Endothelial cell of umbilical vein (primary cell): ENCODE measurements at regions not wholly inside any gene's neighbourhood (a gene's known extent, or its start where the extent isn't known, plus 50 kb on each side); places are given as distances from the start of the nearest gene placed in this dataset. TPM values are rescaled to one million over a fixed set of nuclear protein-coding genes. Genes with fewer than 3 reads are reported as not detected.

ENCODE experiments used
- BruUV-seq: library from RNA; stranded (reverse); fragments of 400-500 nt; replicated peaks from 2 replicates; lab custom pipeline; 2021; lab: Mats Ljungman, UMichigan
- CTCF ChIA-PET: fragments of 300-600, 350-600 bp; sonication (Branson Sonifier 250); formaldehyde crosslinking; loops from one replicate; lab custom pipeline; 2021; ENCODE audit warnings: antibody characterized with exemption, inconsistent platforms; lab: Charles Lee
- POLR2A ChIA-PET: fragments of 300-600, 350-600 bp; sonication (Branson Sonifier 250); formaldehyde crosslinking; loops from one replicate; lab custom pipeline; 2021; ENCODE audit warnings: antibody characterized with exemption, inconsistent platforms; lab: Charles Lee
- DNase-seq: peaks from one replicate; pipeline ENCODE4 v3.0.0-alpha.2; 2011; ENCODE audit warnings: low read depth, low spot score
- FAIRE-seq: peaks from 2 replicates; lab custom pipeline; 2011; peaks lifted over from hg19 to GRCh38; lab: Jason Lieb, UNC
- H2AFZ ChIP-seq: 2 replicates; pipeline ENCODE4 v1.6.0; 2012; ENCODE audit warnings: low read depth, low read length, control low read depth, inconsistent platforms
- H3K27ac ChIP-seq: 2 replicates; pipeline ENCODE4 v1.5.1; 2011; ENCODE audit warnings: low read depth, mild to moderate bottlenecking, control low read depth, low read length, moderate library complexity; ENCODE audit not compliant: insufficient read depth
- H3K27me3 ChIP-seq, 2 experiments: 2 replicates each; pipeline versions ENCODE4 v1.6.0 to v1.6.1; 2011; ENCODE audit warnings: low read length in 2 of 2, mixed read lengths in 1 of 2; ENCODE audit not compliant: control insufficient read depth in 2 of 2, insufficient read depth in 2 of 2
- H3K36me3 ChIP-seq, 2 experiments: 2 replicates in 1 of 2; 3 replicates in 1 of 2; pipeline ENCODE4 v1.5.1; 2011; ENCODE audit warnings: low read length in 2 of 2, mild to moderate bottlenecking in 1 of 2, moderate library complexity in 1 of 2; ENCODE audit not compliant: control insufficient read depth in 2 of 2, insufficient read depth in 2 of 2; ENCODE audit errors: extremely low read depth in 1 of 2
- H3K4me1 ChIP-seq: 3 replicates; pipeline ENCODE4 v1.5.1; 2011; ENCODE audit warnings: mild to moderate bottlenecking, low read length; ENCODE audit not compliant: control insufficient read depth, insufficient read depth; ENCODE audit errors: extremely low read depth
- H3K4me2 ChIP-seq: 2 replicates; pipeline ENCODE4 v1.6.1; 2011; ENCODE audit warnings: low read length, control low read depth, mixed read lengths; ENCODE audit not compliant: insufficient read depth
- H3K4me3 ChIP-seq, 3 experiments: fragments of 200-600 bp in 1 of 3; sonication (generic), shearing (Covaris generic) in 1 of 3; replicated peaks in 1 of 3; 2 replicates each; pipeline ENCODE4 v1.5.1; 2011 to 2016; ENCODE audit warnings: control low read depth in 3 of 3, low read length in 3 of 3, mild to moderate bottlenecking in 2 of 3, inconsistent platforms in 1 of 3, low read depth in 1 of 3, moderate library complexity in 1 of 3; ENCODE audit not compliant: insufficient read depth in 1 of 3
- H3K79me2 ChIP-seq: 2 replicates; pipeline ENCODE4 v1.6.0; 2012; ENCODE audit warnings: low read length, inconsistent platforms; ENCODE audit not compliant: control insufficient read depth, insufficient read depth
- H3K9ac ChIP-seq: replicated peaks from 2 replicates; pipeline ENCODE3; 2011; ENCODE audit warnings: low read length, control low read depth; ENCODE audit not compliant: insufficient read depth; ENCODE audit errors: extremely low read depth
- H3K9me1 ChIP-seq: replicated peaks from 3 replicates; pipeline ENCODE4 v1.6.0; 2011; ENCODE audit warnings: mild to moderate bottlenecking, low read length; ENCODE audit not compliant: control insufficient read depth, insufficient read depth; ENCODE audit errors: extremely low read depth
- H3K9me3 ChIP-seq: replicated peaks from 2 replicates; pipeline ENCODE4 v1.5.1; 2012; ENCODE audit warnings: low read length, inconsistent platforms; ENCODE audit not compliant: control insufficient read depth, insufficient read depth
- H4K20me1 ChIP-seq: replicated peaks from 2 replicates; pipeline ENCODE3; 2011; ENCODE audit warnings: mild to moderate bottlenecking, low read length; ENCODE audit not compliant: control insufficient read depth, insufficient read depth; ENCODE audit errors: extremely low read depth
- CTCF ChIP-seq, 2 donors: IDR thresholded peaks; 1 replicate in 1 of 2; 2 replicates in 1 of 2; pipeline ENCODE4 v1.5.1; 2011; ENCODE audit warnings: low read length in 2 of 2, mild to moderate bottlenecking in 2 of 2, moderate library complexity in 2 of 2, control low read depth in 1 of 2, inconsistent platforms in 1 of 2, low read depth in 1 of 2; ENCODE audit not compliant: insufficient read depth in 1 of 2; ENCODE audit errors: extremely low read depth in 1 of 2
- EZH2 ChIP-seq: IDR thresholded peaks from 2 replicates; pipeline ENCODE4 v1.6.1; 2012; ENCODE audit warnings: borderline replicate concordance, low read depth, mild to moderate bottlenecking, moderate library complexity, low read length, inconsistent platforms; ENCODE audit not compliant: severe bottlenecking
- FOS ChIP-seq: IDR thresholded peaks from 2 replicates; pipeline ENCODE4 v1.6.1; 2011; ENCODE audit warnings: mild to moderate bottlenecking, low read length, moderate library complexity, borderline replicate concordance; ENCODE audit not compliant: insufficient read depth
- GATA2 ChIP-seq: IDR thresholded peaks from 2 replicates; pipeline ENCODE4 v1.7.0; 2011; ENCODE audit warnings: low read depth, mild to moderate bottlenecking, moderate library complexity, mixed read lengths, low read length; ENCODE audit not compliant: insufficient read length, insufficient read depth
- JUN ChIP-seq: IDR thresholded peaks from 2 replicates; pipeline ENCODE4 v1.6.1; 2011; ENCODE audit warnings: borderline replicate concordance, low read depth; ENCODE audit not compliant: insufficient read length, insufficient read depth
- MAX ChIP-seq: IDR thresholded peaks from 2 replicates; pipeline ENCODE4 v1.6.1; 2011; ENCODE audit not compliant: insufficient read depth, insufficient read length
- MYC ChIP-seq: IDR thresholded peaks from one replicate; pipeline ENCODE4 v1.6.1; 2011; ENCODE audit warnings: mild to moderate bottlenecking, low read depth, low read length
- POLR2A ChIP-seq: IDR thresholded peaks from 2 replicates; pipeline ENCODE4 v1.6.1; 2012; ENCODE audit warnings: low read depth, mild to moderate bottlenecking, control low read depth, low read length
- POLR2AphosphoS5 ChIP-seq: IDR thresholded peaks from 2 replicates; pipeline ENCODE4 v1.6.1; 2012; ENCODE audit warnings: low read depth, mild to moderate bottlenecking, control low read depth, low read length, moderate library complexity; ENCODE audit not compliant: insufficient read depth
- dilution Hi-C: fragments of 300-500 bp; cut with MboI; formaldehyde crosslinking; loops from one replicate; pipeline ENCODE4 v1.15.0; 2019; ENCODE audit warnings: low sequenced_read_pairs; ENCODE audit not compliant: extremely low pct_ligation_motif_present
- intact Hi-C: fragments of 100-400 bp; cut with micrococcal nuclease; formaldehyde crosslinking; loops from one replicate; pipeline ENCODE4 v1.10.0; 2022
- small RNA-seq: library from RNA; depleted of rRNA; stranded (forward); fragments of <200 nt; gene quantifications from one replicate; pipeline ENCODE3, GENCODE V24; 2012; ENCODE audit warnings: low replicate concordance, low read depth; ENCODE audit not compliant: insufficient read depth, insufficient read length

- Histone ChIP-seq H3K9me1 (no peaks in the 10 kb centered on the region), H3K27me3 (no peaks in the 10 kb centered on the region), H3K9ac (no peak overlapping the region), H3K4me2 (no peak overlapping the region), H3K4me3 (no peak overlapping the region), H4K20me1 (no peaks in the 10 kb centered on the region), H3K9me3 (no peaks in the 10 kb centered on the region), H3K4me1 (no peaks in the 10 kb centered on the region), H3K79me2 (no peaks in the 10 kb centered on the region), H3K27ac (no peak overlapping the region), H2AFZ (no peak overlapping the region), H3K36me3 (no peaks in the 10 kb centered on the region)
- dilution Hi-C loops (no loop called here), intact Hi-C loops (no loop called here)
- FAIRE-seq (no peak), DNase-seq (no peak)
- CTCF ChIA-PET, result interaction anchor here (1.3 to 2.0 kb wide), 2 partner anchors 11 to 29 kb away, joined by 3 to 5 read pairs; no protein-coding TSS in a partner anchor
- BruUV-seq, result no TSS peak
- TF ChIP-seq MYC (no peak), FOS (no peak), MAX (no peak), EZH2 (no peak), JUN (no peak), GATA2 (no peak), CTCF (IDR thresholded peaks at IDR 0.05; ENCODE audit: extremely low read depth in 1 of 2, insufficient read depth in 1 of 2, low read depth in 1 of 2, low read length in 2 of 2) (no peak), POLR2A (no peak), POLR2AphosphoS5 (no peak)
- POLR2A ChIA-PET, result no interaction called here
Measured at GRCh38 chr13:59609421-59609820, 554.3 kb downstream of the DIAPH3 start.

Small RNA genes in the stretch of these regions (small RNA-seq; reads per million reads assigned to genes)
- gene AL161423.1, result not detected
- not detected for gene HMGN2P39
- not detected for gene RNA5SP30
- gene RNU7-88P, result not detected
- gene RNY4P29, result not detected
